Stimulated activated CD8-positive, alpha-beta memory T cell treated with anti-CD3 and anti-CD28 coated beads, Interleukin-12 subunit alpha, Interleukin-12 subunit beta, amount 100 ng/mL, for 4 hours (primary cell): ENCODE measurements at regions not wholly inside any gene's neighbourhood (a gene's known extent, or its start where the extent isn't known, plus 50 kb on each side); places are given as distances from the start of the nearest gene placed in this dataset.

Source experiments
- DNase-seq: peaks from one replicate; pipeline ENCODE4 v3.0.0-alpha.2; 2020; ENCODE audit warnings: low read depth

GRCh38 chr1:56188221-56188620, 391.1 kb downstream of the PLPP3 start:
- DNase-seq = no peak

- no peak for DNase-seq
These were observed 392.0 kb downstream of the PLPP3 start for GRCh38 chr1:56187405-56187804.

DNA sequence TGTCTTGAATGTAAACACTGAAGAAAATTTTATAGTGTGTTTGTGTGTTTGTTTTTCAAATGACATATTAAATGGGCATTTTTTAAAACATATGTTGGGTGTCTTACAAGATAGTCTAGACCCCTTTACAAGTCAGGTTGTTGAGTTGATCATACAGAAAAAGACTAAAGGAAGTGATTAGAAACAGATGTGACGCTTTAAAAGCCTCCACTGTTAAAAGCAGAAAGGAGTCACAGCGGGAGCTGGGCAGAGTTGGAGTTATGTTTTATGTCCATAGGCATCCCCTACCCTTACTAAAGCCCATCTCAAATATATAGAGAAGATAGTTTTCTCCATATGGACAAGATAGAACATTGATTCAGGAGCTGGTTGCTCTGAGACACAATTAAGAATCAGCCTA, 393.9 kb downstream of the PLPP3 start:
- DNase-seq = no peak

DNA sequence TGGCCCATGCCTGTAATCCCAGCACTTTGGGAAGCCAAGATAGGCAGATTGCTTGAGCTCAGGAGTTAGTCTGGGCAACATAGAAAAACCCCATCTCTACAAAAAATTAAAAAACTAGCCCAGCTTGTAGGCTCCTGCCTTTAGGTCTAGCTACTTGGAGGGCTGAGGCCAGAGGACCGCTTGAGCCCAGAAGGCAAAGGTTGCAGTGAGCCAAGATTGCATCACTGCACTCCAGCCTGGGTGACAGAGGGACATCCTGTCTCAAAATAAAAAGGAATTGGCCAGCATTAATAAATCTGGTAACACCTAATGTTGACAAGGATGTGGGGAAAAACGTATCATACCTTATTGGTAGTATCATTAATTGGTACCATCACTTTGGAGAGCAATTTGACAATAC, 396.2 kb downstream of the PLPP3 start:
- DNase-seq = no peak

GRCh38 chr1:56180520-56181190, 398.7 kb downstream of the PLPP3 start:
- DNase-seq = no peak

DNA sequence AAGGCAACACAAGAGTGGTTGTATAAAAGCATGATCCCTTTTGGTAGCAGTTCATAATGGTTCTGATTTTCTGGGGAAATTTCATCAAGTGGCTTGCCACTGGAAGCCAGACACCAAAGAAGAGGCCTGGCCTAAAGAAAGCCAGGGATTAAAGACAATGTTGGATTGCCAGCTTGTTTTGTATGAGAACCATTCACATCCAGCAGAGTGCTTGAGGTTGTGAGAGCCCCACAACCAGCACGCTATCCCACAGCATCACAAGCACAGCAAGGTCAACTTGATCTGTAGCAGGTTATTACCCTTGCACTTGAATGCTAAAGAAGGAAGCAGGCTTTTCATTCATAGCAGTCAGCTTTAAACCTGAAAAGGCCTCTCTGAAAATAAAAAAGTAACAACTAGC, 399.8 kb downstream of the PLPP3 start:
- DNase-seq = no peak

GRCh38 chr1:56175211-56175610, 404.2 kb downstream of the PLPP3 start:
- DNase-seq = no peak

DNA sequence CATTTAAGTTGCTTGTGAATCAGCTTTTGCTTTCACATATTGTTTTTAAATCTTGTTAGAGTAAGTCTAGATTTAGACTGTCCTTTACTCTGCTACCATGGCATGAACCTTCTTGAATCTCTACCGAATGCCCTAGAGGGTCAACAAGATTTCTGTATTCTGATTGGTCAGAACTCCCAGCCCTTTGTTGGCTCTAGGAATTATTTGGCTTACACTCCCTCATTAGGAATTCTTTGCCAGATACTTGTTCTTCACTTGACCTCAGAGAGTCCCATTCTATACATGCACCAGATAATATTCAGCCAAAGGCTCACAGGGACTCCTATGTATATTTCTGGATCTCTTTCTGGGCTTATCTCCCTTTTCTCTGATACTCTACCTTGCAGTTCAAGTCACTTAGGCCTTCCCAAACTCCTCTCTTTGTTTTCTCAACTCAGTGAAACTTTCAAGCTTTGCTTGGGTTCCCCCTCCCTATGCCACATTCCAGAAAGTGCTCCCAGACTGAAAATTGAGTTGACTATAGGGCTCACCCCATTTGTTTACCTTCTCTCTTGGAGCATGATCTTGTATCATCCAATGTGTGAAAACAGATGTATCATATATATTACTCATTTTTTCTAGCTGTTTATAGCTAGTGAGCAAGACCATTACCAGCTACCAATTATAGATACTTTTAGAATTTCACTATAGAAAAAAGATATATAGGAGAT, 405.0 kb downstream of the PLPP3 start:
- DNase-seq = no peak

DNA sequence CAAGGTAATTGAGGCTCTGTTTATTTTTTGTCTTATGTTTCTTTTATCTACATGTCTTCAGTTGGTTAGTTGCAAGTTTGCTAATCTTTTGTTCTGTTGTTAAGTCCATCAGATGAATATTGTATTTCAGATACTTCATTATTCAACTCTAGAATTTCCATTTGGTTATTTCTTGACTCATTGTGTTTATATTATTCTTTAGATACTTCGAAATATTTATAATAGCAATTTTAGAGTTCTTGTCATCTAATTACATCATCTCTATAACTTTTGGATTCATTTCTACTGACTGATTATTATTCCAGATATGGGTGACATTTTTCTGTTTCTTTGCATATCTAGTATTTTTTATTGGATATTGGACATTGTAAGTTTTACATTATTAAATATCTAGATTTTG, 405.6 kb downstream of the PLPP3 start:
- no peak for DNase-seq

- DNase-seq = no peak
These were observed 407.7 kb downstream of the PLPP3 start for GRCh38 chr1:56171670-56172069.

DNA sequence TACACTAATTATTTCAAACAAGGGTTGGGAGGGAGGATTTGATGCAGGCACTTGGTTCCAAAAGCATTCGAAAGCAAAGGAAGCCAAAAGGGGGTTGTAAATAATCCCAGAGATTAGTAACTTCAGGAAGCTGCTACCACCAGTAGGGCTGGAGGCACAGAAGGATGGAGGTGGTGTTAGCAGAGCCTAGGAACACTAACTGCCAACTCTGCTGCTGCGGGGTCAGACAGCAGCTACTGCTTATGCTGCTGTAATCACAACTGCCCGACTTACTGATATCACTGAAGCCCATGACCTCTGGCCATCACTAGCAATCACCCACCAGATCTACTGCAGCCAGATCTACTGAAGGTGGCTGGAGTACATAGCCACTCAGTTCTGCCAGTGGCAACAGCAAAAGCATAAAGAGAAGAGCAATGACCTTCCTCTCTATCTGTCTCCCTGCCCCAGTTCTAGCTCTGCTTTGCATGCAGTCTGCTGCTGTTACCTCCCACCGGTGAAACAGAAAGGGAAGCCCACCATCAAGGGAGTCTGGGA, 408.5 kb downstream of the PLPP3 start:
- no peak for DNase-seq

- no peak for DNase-seq
These were observed 409.5 kb downstream of the PLPP3 start for GRCh38 chr1:56169856-56170255.

GRCh38 chr1:56168176-56168575, 411.2 kb downstream of the PLPP3 start:
- no peak for DNase-seq

- DNase-seq = no peak
These were observed 411.8 kb downstream of the PLPP3 start for GRCh38 chr1:56167596-56167995.

- DNase-seq = no peak
These were observed 418.5 kb downstream of the PLPP3 start for GRCh38 chr1:56160773-56161315.

DNA sequence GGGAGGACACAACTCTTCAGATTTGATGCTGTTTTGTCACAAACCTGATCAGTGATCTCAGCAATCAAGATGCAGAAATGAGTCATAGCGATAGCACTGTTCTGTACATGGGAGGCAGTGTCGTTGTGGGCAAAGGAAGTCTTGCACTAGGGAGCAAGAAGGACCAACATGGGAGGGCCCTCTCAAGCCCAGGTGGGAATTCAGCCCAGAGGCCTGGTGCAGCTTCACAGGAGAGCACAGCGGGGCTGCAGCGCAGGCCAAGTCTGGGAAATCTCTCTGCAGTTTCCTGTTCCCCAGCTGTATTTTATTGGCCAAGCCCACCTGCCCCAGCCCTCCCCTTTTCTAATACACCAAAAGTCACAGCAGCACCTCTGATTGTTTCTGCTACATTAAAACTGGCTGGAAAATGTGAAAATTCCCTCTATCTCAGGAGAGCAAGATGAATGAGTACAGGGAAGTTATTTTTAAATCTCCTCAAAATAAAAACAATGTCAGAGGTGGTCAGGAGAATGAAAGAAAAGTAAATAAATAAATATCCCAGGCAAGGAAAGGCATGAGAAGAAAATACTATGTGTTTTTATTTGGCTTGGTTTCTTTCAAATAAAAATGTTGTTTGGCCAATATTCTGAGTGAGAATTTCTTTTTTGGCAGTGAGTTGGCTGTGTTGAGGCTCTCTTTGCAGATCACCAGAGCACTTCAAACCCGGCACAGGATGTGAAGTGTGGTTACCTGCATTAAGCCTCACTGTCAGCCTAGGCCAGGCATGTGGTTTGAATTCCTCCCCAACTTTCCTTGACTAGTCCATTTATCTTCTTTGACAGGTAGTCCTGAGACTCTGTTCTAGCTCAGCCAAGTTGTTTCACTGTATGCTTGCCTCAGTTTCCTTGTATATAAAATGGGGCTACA, 422.1 kb downstream of the PLPP3 start:
- DNase-seq = no peak

DNA sequence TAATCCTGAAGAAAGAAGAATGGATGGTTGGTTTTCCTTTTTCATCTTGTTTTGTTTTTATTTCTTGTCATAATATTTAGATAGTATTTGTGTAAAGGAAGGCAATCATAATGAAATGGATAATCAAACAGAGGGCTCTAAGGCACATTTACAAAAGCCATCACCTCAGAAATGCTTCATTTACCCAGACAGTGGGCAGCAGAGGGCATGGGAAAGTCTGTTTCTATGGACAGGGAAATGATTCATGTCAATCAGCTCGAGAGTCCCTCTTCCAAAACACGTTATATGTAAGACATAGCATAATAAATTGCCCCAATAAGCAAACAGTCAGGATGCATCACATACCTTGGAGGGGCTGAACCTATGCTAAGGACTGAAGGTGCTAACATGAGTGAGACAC, 426.1 kb downstream of the PLPP3 start:
- DNase-seq = no peak

DNA sequence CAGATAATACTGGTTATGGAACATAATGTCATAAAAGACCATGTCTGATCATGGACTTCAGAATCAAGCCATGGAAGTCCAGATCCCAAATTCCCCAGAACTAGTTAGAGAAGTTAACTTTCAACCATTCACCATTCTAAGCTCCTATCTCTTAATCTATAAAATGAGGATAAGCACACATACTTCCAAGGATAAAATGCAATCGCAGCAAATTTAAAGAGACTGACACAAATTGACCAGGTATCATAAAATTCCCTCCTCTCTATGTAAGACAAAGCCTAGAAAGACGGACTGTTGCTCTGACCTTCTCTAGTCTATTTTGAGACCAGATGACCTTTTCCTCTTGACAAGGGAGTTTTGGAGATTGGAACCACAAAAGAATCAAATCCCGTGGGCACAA, 426.7 kb downstream of the PLPP3 start:
- no peak for DNase-seq

DNA sequence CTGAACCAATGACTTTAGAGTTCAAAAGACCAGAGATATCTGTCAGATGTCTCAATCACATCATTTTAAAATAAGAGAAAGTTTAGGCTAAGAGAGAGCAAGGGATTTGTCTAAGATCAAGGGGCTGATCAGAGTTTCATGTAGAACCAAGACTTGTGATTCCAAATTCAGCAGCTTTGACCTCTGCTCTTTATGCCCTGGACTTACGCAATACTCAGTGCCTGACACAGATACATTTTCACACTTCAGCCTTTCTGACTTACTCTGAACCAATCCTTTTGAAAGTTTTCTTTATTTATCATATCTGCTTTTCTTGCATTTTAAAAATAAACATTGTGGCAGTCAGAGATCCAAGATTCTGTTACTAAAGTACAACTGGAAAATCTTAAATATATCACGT, 428.0 kb downstream of the PLPP3 start:
- DNase-seq = no peak

- no peak for DNase-seq
These were observed 428.7 kb downstream of the PLPP3 start for GRCh38 chr1:56150441-56151215.

DNA sequence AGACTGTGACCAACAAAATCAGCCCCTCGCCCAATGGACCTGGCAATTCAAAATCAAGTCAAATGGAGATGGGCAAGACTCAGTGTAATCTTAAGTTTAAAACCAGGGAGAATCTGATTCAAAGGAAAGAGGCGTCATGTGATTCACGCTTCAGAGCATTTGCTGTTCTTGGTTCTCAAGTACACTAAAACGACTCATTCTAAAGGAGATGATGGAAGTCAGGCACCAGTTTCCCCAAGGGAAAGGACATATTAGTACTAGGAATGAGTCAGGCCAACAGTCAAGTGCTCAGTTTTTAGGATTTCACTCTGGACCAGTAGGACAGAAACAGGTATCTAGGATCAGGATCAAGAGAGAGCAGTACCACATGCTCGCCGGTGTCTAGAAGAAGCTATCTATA, 429.6 kb downstream of the PLPP3 start:
- DNase-seq = no peak
